ENCODE measurements at regions not wholly inside any gene's neighbourhood (a gene's known extent, or its start where the extent isn't known, plus 50 kb on each side); places are given as distances from the start of the nearest gene placed in this dataset.

DNA sequence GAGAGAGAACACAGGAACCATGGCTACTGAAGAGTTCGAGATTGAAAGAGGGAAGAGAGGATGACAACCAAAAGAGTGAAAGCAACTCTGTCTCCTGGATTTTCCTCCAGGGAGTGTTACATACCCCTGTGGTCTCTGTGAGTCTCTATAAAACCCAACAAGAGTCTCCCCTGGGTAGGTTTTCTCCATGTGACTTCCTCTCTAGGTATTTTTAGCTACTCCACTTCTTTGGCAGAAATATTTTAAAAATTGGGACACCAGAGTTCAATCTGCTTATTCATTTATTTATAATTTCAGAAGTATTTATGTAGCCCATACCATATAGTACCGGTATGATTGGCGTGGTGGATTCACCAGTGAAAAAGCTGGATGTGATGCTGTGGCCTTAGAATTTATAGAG is 671.7 kb upstream of the NR2F2 start:
- TF ChIP-seq TAF1 (IDR thresholded peaks at IDR 0.05; ENCODE audit: low read depth, low read length) (no peak), POLR2AphosphoS5 (IDR thresholded peaks at IDR 0.05; ENCODE audit: low read depth, low read length) (no peak), POLR2A (IDR thresholded peaks at IDR 0.05; ENCODE audit: low read depth, low read length) (no peak)

Measured in GM12891 (cell line).